ENCODE measurements at regions not wholly inside any gene's neighbourhood (a gene's known extent, or its start where the extent isn't known, plus 50 kb on each side); places are given as distances from the start of the nearest gene placed in this dataset.

DNA sequence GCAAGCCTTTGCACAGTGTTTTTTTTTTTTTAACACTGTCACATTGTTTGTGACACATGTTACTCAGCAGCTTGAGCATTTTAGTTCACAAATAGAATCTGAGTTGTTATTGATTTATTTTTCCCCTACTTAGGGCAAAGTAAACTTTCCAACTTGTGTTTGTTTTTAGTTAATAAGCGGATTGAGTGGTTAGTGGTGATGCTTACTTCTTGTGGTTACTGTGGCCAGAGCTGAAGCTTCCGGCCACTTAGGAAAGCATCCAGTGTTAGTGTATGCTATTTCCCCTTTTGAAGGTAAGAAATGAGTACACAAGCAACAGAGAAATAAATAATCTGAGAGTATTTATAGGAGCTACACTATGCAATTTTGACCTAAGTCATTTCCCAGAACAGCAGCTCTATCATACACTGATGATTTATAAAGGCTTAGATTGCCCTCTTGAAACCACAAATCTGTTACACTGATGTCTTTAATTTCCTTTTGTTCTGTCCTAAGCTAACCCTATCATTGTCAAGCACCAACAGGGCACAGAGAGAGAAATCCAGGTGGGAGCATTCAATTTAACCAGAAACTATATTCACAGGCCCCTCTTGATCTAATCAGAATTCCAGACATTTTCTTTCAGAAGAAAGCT is 2464.6 kb downstream of the PCDH7 start:
- DNase-seq (ENCODE audit: extremely low read depth in 1 of 11, low read depth in 9 of 11, low spot score in 4 of 11): no peak

- no peak for DNase-seq (ENCODE audit: extremely low read depth in 1 of 11, low read depth in 9 of 11, low spot score in 4 of 11)
Observed at GRCh38 chr4:33187035-33187434, 2466.9 kb downstream of the PCDH7 start.

DNA sequence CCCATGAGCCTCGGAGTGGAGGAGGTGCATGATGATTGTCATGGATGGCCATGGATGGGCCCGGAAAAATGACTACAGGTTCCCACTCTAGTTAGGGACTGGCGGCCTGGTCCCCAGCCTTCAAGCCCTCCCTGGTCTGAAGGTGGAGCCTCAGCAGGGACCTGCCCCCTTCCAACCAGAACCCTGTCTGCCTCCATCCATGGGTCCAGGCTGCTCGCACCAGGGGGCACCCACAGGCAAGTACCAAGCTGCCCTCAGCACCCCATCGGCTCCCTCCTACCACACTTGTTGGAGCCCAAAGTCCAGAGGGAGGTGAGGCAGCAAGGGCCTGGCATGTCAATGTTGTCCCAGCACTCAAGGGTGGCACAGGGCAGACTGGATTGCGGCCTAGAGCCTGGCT is 2468.6 kb downstream of the PCDH7 start:
- DNase-seq (ENCODE audit: extremely low read depth in 1 of 11, low read depth in 9 of 11, low spot score in 4 of 11): no peak

DNA sequence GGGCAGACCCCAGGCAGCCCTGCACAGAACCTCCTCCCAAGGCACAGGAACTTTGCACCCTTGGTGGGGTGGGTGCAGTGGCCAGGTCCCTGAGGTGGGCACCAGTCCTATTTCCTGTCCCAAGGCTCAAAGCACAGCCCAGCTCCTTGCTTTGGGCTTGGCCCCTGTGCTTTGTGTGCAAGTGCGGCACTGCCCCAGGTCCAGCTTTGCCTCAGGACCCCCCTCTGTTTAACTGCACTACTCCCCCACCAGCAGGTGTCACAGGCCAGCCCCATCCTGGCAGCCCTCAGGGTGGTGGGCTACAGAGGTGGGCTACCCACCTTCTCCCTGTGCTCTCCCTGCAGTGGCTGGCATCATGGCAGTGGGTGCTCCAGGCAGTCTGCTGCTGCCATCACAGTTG is 2469.0 kb downstream of the PCDH7 start:
- no peak for DNase-seq (ENCODE audit: extremely low read depth in 1 of 11, low read depth in 9 of 11, low spot score in 4 of 11)

- no peak for DNase-seq (ENCODE audit: extremely low read depth in 1 of 11, low read depth in 9 of 11, low spot score in 4 of 11)
Observed at GRCh38 chr4:33193109-33193508, 2472.9 kb downstream of the PCDH7 start.

- no peak for DNase-seq (ENCODE audit: extremely low read depth in 1 of 11, low read depth in 9 of 11, low spot score in 4 of 11)
Observed at GRCh38 chr4:33200377-33200776, 2480.2 kb downstream of the PCDH7 start.

- DNase-seq (ENCODE audit: extremely low read depth in 1 of 11, low read depth in 9 of 11, low spot score in 4 of 11): no peak
Observed at GRCh38 chr4:33218238-33218637, 2498.1 kb downstream of the PCDH7 start.

- DNase-seq (ENCODE audit: extremely low read depth in 1 of 11, low read depth in 9 of 11, low spot score in 4 of 11): no peak
Observed at GRCh38 chr4:33226133-33226532, 2506.0 kb downstream of the PCDH7 start.

- DNase-seq (ENCODE audit: extremely low read depth in 1 of 11, low read depth in 9 of 11, low spot score in 4 of 11): no peak
Observed at GRCh38 chr4:33226783-33227182, 2506.6 kb downstream of the PCDH7 start.

- no peak for DNase-seq (ENCODE audit: extremely low read depth in 1 of 11, low read depth in 9 of 11, low spot score in 4 of 11)
Observed at GRCh38 chr4:33255094-33255493, 2534.9 kb downstream of the PCDH7 start.

GRCh38 chr4:33255507-33255906 is 2535.3 kb downstream of the PCDH7 start:
- no peak for DNase-seq (ENCODE audit: extremely low read depth in 1 of 11, low read depth in 9 of 11, low spot score in 4 of 11)

DNA sequence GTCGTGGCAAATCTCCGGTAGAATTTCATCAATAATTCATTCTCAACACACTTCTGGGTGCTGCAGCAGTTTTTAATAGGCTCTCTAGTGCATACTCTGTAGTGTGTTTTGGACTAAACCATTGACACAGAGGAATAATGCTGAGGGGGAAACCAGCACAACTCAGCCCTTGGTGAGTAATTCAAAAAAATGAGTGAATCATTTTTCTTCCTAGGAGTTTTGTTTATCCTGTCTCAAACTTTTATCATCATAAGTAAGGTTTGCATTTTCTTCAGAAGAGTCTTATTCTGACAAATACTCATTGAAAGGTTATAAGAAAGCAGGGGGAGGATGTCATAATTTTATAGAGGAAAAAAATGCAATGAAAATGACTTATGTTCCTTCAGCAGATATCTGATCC is 2542.7 kb downstream of the PCDH7 start:
- DNase-seq (ENCODE audit: extremely low read depth in 1 of 11, low read depth in 9 of 11, low spot score in 4 of 11): no peak

GRCh38 chr4:33268776-33269175 is 2548.6 kb downstream of the PCDH7 start:
- no peak for DNase-seq (ENCODE audit: extremely low read depth in 1 of 11, low read depth in 9 of 11, low spot score in 4 of 11)

DNA sequence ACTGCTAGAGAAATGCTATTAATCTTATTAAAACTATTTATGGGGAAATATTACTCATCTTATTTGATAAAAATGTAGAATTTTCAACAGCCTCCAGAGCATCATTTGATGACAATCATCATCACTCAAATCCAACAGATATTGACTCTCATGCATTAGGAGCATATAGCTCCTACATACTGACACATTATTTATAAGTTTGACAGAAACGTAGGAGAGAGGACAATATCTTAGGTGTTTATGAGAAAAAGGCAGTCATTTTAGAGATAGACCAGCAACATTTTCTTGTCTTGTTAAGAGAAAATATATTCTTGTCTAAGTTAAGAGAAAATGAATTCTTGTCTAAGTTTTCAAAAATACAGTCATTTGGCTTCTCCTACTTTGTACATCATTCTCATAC is 2550.2 kb downstream of the PCDH7 start:
- DNase-seq (ENCODE audit: extremely low read depth in 1 of 11, low read depth in 9 of 11, low spot score in 4 of 11): no peak

- no peak for DNase-seq (ENCODE audit: extremely low read depth in 1 of 11, low read depth in 9 of 11, low spot score in 4 of 11)
Observed at GRCh38 chr4:33272722-33273121, 2552.6 kb downstream of the PCDH7 start.

- no peak for DNase-seq (ENCODE audit: extremely low read depth in 1 of 11, low read depth in 9 of 11, low spot score in 4 of 11)
Observed at GRCh38 chr4:33283818-33284217, 2563.6 kb downstream of the PCDH7 start.

- no peak for DNase-seq (ENCODE audit: extremely low read depth in 1 of 11, low read depth in 9 of 11, low spot score in 4 of 11)
Observed at GRCh38 chr4:33296876-33297455, 2576.8 kb downstream of the PCDH7 start.

DNA sequence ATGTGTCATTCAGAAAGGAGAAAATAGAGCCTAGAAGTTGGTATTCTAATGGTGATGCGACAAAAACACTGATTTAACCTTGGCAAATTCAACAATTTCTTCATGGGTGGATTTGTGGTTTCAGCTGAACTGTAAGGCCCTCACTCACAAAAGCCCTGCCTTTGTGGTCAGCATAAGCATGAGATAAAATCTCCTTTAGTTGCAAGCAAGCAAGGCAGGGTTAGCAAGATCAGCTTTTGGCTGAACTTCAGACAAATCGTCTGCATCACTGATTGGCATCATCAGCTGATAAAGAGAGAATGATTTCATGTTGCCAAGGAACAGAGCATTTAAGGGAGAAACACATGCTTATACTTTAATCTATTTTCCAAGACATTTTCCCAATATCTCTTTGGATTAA is 2582.2 kb downstream of the PCDH7 start:
- DNase-seq (ENCODE audit: extremely low read depth in 1 of 11, low read depth in 9 of 11, low spot score in 4 of 11): no peak

- no peak for DNase-seq (ENCODE audit: extremely low read depth in 1 of 11, low read depth in 9 of 11, low spot score in 4 of 11)
Observed at GRCh38 chr4:33306131-33306530, 2586.0 kb downstream of the PCDH7 start.

GRCh38 chr4:33316033-33316432 is 2595.9 kb downstream of the PCDH7 start:
- no peak for DNase-seq (ENCODE audit: extremely low read depth in 1 of 11, low read depth in 9 of 11, low spot score in 4 of 11)

DNA sequence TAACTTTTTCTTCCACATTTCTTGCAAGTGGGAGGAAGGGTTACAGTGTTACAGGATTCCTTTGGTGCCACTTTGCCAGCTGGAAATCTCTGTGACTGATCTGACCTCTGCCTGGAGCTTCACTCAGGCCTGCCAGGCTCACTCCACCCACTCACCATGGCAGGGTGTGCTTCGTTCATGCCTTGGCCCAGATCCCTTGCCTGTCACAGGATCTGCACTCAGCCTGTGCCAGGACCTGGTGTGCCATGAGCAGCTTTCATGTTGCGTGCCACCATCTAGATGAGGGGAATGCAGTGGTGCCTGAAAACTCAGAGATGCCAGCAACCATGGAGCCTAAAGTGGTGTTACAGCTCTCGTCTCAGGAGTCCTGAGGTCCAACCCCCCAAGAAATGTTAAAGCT is 2596.4 kb downstream of the PCDH7 start:
- DNase-seq (ENCODE audit: extremely low read depth in 1 of 11, low read depth in 9 of 11, low spot score in 4 of 11): no peak
